IMR-90 (cell line): ENCODE measurements at regions not wholly inside any gene's neighbourhood (a gene's known extent, or its start where the extent isn't known, plus 50 kb on each side); places are given as distances from the start of the nearest gene placed in this dataset.

ENCODE experiments used
- ATAC-seq: fragments of 200-7000 bp; cut with Tn5 transposase; 2 replicates; pipeline ENCODE4 v1.9.1; 2020; ENCODE audit warnings: low read depth, mild to moderate bottlenecking, moderate library complexity
- BruUV-seq: library from RNA; stranded (reverse); fragments of 400-500 nt; replicated peaks from 2 replicates; lab custom pipeline; 2021; lab: Mats Ljungman, UMichigan
- CTCF ChIA-PET: fragments of 300-600 bp; formaldehyde crosslinking; extraction: SDS; loops from one replicate; lab custom pipeline; 2021; ENCODE audit warnings: antibody characterized with exemption; lab: Yijun Ruan, JAX
- POLR2A ChIA-PET: fragments of 300-600 bp; sonication (Branson Sonifier 250); formaldehyde crosslinking; loops from one replicate; lab custom pipeline; 2022; ENCODE audit warnings: antibody characterized with exemption; ENCODE audit not compliant: unreplicated experiment; lab: Charles Lee
- DNase-seq: peaks from one replicate; pipeline ENCODE4 v3.0.0; 2013
- H2AFZ ChIP-seq: replicated peaks from 2 replicates; pipeline ENCODE3; 2013; ENCODE audit warnings: low read length, mild to moderate bottlenecking; ENCODE audit not compliant: poor library complexity
- H2AK5ac ChIP-seq: 2 replicates; pipeline ENCODE4 v1.6.1; 2013; ENCODE audit warnings: low read depth, low read length, inconsistent platforms
- H2AK9ac ChIP-seq: replicated peaks from 2 replicates; pipeline ENCODE3; 2013; ENCODE audit warnings: mild to moderate bottlenecking, low read depth, low read length, moderate library complexity; ENCODE audit not compliant: poor library complexity
- H2BK120ac ChIP-seq: 2 replicates; pipeline ENCODE4 v1.6.1; 2013; ENCODE audit warnings: low read depth, low read length, inconsistent platforms
- H2BK15ac ChIP-seq: 3 replicates; pipeline ENCODE4 v1.6.1; 2013; ENCODE audit warnings: low read depth, low read length, inconsistent platforms
- H2BK20ac ChIP-seq: 2 replicates; pipeline ENCODE4 v1.6.1; 2013; ENCODE audit warnings: low read depth, mild to moderate bottlenecking, inconsistent platforms, low read length, moderate library complexity
- H2BK5ac ChIP-seq: 2 replicates; pipeline ENCODE4 v1.6.1; 2013; ENCODE audit warnings: mild to moderate bottlenecking, low read depth, low read length, inconsistent platforms; ENCODE audit not compliant: poor library complexity, severe bottlenecking
- H3K14ac ChIP-seq: replicated peaks from 2 replicates; pipeline ENCODE4 v1.6.1; 2013; ENCODE audit warnings: low read depth, low read length, inconsistent platforms
- H3K18ac ChIP-seq: 2 replicates; pipeline ENCODE4 v1.6.1; 2013; ENCODE audit warnings: low read depth, low read length, control low read depth
- H3K23ac ChIP-seq: 2 replicates; pipeline ENCODE4 v1.6.1; 2013; ENCODE audit warnings: low read depth, low read length, inconsistent platforms
- H3K27ac ChIP-seq: 2 replicates; pipeline ENCODE4 v1.5.1; 2013; ENCODE audit warnings: mild to moderate bottlenecking, control low read depth, low read length; ENCODE audit not compliant: insufficient read depth
- H3K27me3 ChIP-seq: 2 replicates; pipeline ENCODE4 v1.6.1; 2013; ENCODE audit warnings: low read length; ENCODE audit not compliant: control insufficient read depth, insufficient read depth
- H3K36me3 ChIP-seq: 2 replicates; pipeline ENCODE4 v1.6.1; 2013; ENCODE audit warnings: low read length, mixed read lengths; ENCODE audit not compliant: control insufficient read depth, insufficient read depth
- H3K4ac ChIP-seq: 2 replicates; pipeline ENCODE4 v1.6.1; 2013; ENCODE audit warnings: low read depth, low read length, inconsistent platforms
- H3K4me1 ChIP-seq: 2 replicates; pipeline ENCODE4 v1.6.1; 2013; ENCODE audit warnings: low read length, mixed read lengths; ENCODE audit not compliant: control insufficient read depth, insufficient read depth
- H3K4me2 ChIP-seq: 2 replicates; pipeline ENCODE4 v1.6.1; 2013; ENCODE audit warnings: low read depth, mild to moderate bottlenecking, control low read depth, low read length, moderate library complexity
- H3K4me3 ChIP-seq: 2 replicates; pipeline ENCODE4 v1.5.1; 2013; ENCODE audit warnings: low read depth, mild to moderate bottlenecking, control low read depth, low read length, moderate library complexity; ENCODE audit not compliant: insufficient read depth
- H3K56ac ChIP-seq: 2 replicates; pipeline ENCODE4 v1.6.1; 2013; ENCODE audit warnings: low read length, inconsistent platforms; ENCODE audit not compliant: insufficient read depth; ENCODE audit errors: extremely low read depth
- H3K79me1 ChIP-seq, 2 experiments: 2 replicates each; pipeline ENCODE4 v1.6.1; 2013; ENCODE audit warnings: low read length in 2 of 2, inconsistent platforms in 1 of 2, low read depth in 1 of 2
- H3K9ac ChIP-seq: 2 replicates; pipeline ENCODE4 v1.6.1; 2013; ENCODE audit warnings: low read depth, low read length, control low read depth
- H3K9me1 ChIP-seq: 2 replicates; pipeline ENCODE4 v1.6.1; 2013; ENCODE audit warnings: low read length, inconsistent platforms; ENCODE audit not compliant: insufficient read depth
- H3K9me3 ChIP-seq: 2 replicates; pipeline ENCODE4 v1.6.1; 2013; ENCODE audit warnings: low read length; ENCODE audit not compliant: control insufficient read depth, insufficient read depth
- H4K20me1 ChIP-seq: 2 replicates; pipeline ENCODE4 v1.6.1; 2013; ENCODE audit warnings: low read length, inconsistent platforms; ENCODE audit not compliant: insufficient read depth
- H4K5ac ChIP-seq: 2 replicates; pipeline ENCODE4 v1.6.1; 2013; ENCODE audit warnings: mild to moderate bottlenecking, low read depth, low read length, control low read depth
- H4K8ac ChIP-seq, 2 experiments: 2 replicates each; pipeline ENCODE4 v1.6.1; 2013; ENCODE audit warnings: low read depth in 2 of 2, low read length in 2 of 2, control low read depth in 1 of 2, inconsistent platforms in 1 of 2
- H4K91ac ChIP-seq: 2 replicates; pipeline ENCODE4 v1.6.1; 2013; ENCODE audit warnings: low read depth, low read length, inconsistent platforms; ENCODE audit not compliant: insufficient read depth
- BHLHE40 ChIP-seq: fragments of 150-350 bp; IDR thresholded peaks from 2 replicates; pipeline ENCODE4 v1.6.1; 2016; ENCODE audit warnings: mild to moderate bottlenecking, low read depth, low read length
- CEBPB ChIP-seq: IDR thresholded peaks from 2 replicates; pipeline ENCODE4 v1.6.1; 2012; ENCODE audit warnings: low read depth, low read length, improper control_type of control experiment
- FOS ChIP-seq: fragments of 150-350 bp; IDR thresholded peaks from 2 replicates; pipeline ENCODE4 v1.6.1; 2016; ENCODE audit warnings: low read depth, low read length
- MAFK ChIP-seq: IDR thresholded peaks from 2 replicates; pipeline ENCODE4 v1.6.1; 2012; ENCODE audit warnings: low read depth, low read length, improper control_type of control experiment
- MAZ ChIP-seq: IDR thresholded peaks from 2 replicates; pipeline ENCODE4 v1.6.1; 2012; ENCODE audit warnings: low read depth, mild to moderate bottlenecking, low read length, improper control_type of control experiment, moderate library complexity, borderline replicate concordance
- MXI1 ChIP-seq: IDR thresholded peaks from 2 replicates; pipeline ENCODE4 v1.6.1; 2012; ENCODE audit warnings: low read depth, mild to moderate bottlenecking, low read length, moderate library complexity, borderline replicate concordance
- NFE2L2 ChIP-seq: fragments of 150-350 bp; IDR thresholded peaks from 2 replicates; pipeline ENCODE4 v1.6.1; 2016; ENCODE audit warnings: low read depth, mild to moderate bottlenecking, low read length
- POLR2A ChIP-seq: IDR thresholded peaks from 2 replicates; pipeline ENCODE4 v1.6.1; 2012; ENCODE audit warnings: mild to moderate bottlenecking, low read depth, low read length
- RCOR1 ChIP-seq: IDR thresholded peaks from 2 replicates; pipeline ENCODE4 v1.6.1; 2012; ENCODE audit warnings: mild to moderate bottlenecking, low read length, improper control_type of control experiment; ENCODE audit not compliant: insufficient replicate concordance
- RFX5 ChIP-seq: IDR thresholded peaks from 2 replicates; pipeline ENCODE4 v1.8.0; 2012; ENCODE audit warnings: low read depth, mild to moderate bottlenecking, low read length, moderate library complexity
- SMC3 ChIP-seq: fragments of 150-350 bp; IDR thresholded peaks from 2 replicates; pipeline ENCODE4 v1.6.1; 2016; ENCODE audit warnings: low read depth, mild to moderate bottlenecking, antibody characterized with exemption, low read length, moderate library complexity
- WGBS, 2 experiments: methylation state at CpG; one replicate each; pipeline versions ENCODE4 v1.1.5 to v1.1.7; 2013; ENCODE audit warnings: missing lambda C conversion rate in 2 of 2; ENCODE audit not compliant: insufficient read length in 1 of 2; ENCODE audit errors: extremely low coverage in 2 of 2; 5-methylcytosine and 5-hydroxymethylcytosine counted together
- dilution Hi-C: fragments of 300-500 bp; cut with HindIII; formaldehyde crosslinking; loops from one replicate; pipeline ENCODE4 v1.14.3; 2018; ENCODE audit warnings: low sequenced_read_pairs; ENCODE audit not compliant: unreplicated experiment
- in situ Hi-C: fragments of 300-500 bp; cut with MboI; formaldehyde crosslinking; loops from 3 replicates; pipeline ENCODE4 v1.14.3; 2019; ENCODE audit warnings: low sequenced_read_pairs, inconsistent platforms, mixed read lengths
- intact Hi-C: fragments of 100-400 bp; cut with micrococcal nuclease; formaldehyde crosslinking; loops from 2 replicates; pipeline ENCODE4 v1.10.0; 2022
- TF ChIP-seq, protein P1 (sequence below): fragments of 150-350 bp; IDR thresholded peaks from 2 replicates; pipeline ENCODE4 v1.6.1; 2017; ENCODE audit warnings: mild to moderate bottlenecking, antibody characterized with exemption, low read length, low read depth
- TF ChIP-seq, protein P2 (sequence below): conservative IDR thresholded peaks from 2 replicates; pipeline ENCODE4 v1.5.1; 2012; ENCODE audit warnings: mild to moderate bottlenecking, low read depth, low read length, improper control_type of control experiment
- TF ChIP-seq, protein P3 (sequence below): fragments of 150-350 bp; IDR thresholded peaks from 2 replicates; pipeline ENCODE4 v1.6.1; 2016; ENCODE audit warnings: low read depth, mild to moderate bottlenecking, low read length, moderate library complexity, borderline replicate concordance

DNA sequence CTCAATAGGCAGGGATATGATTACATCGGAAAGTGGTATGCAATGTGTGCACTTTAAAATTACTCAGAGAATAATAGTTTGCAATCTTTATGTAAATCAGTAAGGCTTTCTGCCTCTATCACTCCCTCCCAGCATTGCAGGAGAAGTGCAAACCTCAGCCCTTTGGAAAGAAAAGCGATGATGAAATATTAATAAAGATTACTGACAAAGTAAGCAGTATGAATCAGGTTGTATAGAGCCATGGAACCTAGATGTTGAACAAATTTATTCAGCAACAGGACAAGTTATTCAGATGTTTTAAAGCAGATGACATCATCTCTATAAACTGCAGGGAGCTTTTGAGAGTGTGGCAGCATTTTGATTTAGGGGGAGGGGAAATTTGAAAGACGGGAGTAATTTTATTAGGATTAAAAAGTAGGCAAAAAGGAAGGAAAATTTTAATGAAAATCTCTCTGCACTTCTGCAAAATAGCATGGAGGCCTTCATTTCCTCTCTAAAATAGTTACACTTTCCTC is 631.7 kb upstream of the GRIA3 start:
- H2BK5ac ChIP-seq: no peak overlapping the region
- H2AFZ ChIP-seq: no peak overlapping the region

More for the DNA sequence above, 631.7 kb upstream of the GRIA3 start:
- Histone ChIP-seq H2AK5ac (no peak overlapping the region), H3K27me3 (no peaks in the 10 kb centered on the region), H3K4me3 (no peak overlapping the region), H3K4me1 (no peaks in the 10 kb centered on the region), H4K5ac (no peak overlapping the region), H2BK120ac (no peak overlapping the region), H3K18ac (no peak overlapping the region), H3K4me2 (no peak overlapping the region), H3K36me3 (no peaks in the 10 kb centered on the region), H2BK15ac (no peak overlapping the region), H4K91ac (no peak overlapping the region), H3K56ac (no peak overlapping the region), H4K20me1 (no peaks in the 10 kb centered on the region), H3K23ac (no peak overlapping the region), H3K9ac (no peak overlapping the region), H3K14ac (no peak overlapping the region), H3K79me1 (no peaks in the 10 kb centered on the region), H2AK9ac (no peak overlapping the region), H2BK20ac (no peak overlapping the region), H4K8ac (no peak overlapping the region), H3K9me1 (no peaks in the 10 kb centered on the region), H3K27ac (no peak overlapping the region), H3K4ac (no peak overlapping the region), H3K9me3 (no peaks in the 10 kb centered on the region)
- DNase-seq (no peak), ATAC-seq (no peak)
- ChIA-PET POLR2A (no interaction called here), CTCF (no interaction called here)
- intact Hi-C loops: no loop called here
- WGBS, 2 experiments: 100% methylated on average over 1 of the region's 3 CpGs; no CpG with 5 or more reads in 1 of the 2 experiments
- in situ Hi-C loops: no loop called here
- BruUV-seq: no TSS peak
- TF ChIP-seq RCOR1: no peak
- TF ChIP-seq MAZ: no peak
- TF ChIP-seq RFX5: no peak
- TF ChIP-seq, protein P1, sequence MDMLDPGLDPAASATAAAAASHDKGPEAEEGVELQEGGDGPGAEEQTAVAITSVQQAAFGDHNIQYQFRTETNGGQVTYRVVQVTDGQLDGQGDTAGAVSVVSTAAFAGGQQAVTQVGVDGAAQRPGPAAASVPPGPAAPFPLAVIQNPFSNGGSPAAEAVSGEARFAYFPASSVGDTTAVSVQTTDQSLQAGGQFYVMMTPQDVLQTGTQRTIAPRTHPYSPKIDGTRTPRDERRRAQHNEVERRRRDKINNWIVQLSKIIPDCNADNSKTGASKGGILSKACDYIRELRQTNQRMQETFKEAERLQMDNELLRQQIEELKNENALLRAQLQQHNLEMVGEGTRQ: no peak
- TF ChIP-seq, protein P2, sequence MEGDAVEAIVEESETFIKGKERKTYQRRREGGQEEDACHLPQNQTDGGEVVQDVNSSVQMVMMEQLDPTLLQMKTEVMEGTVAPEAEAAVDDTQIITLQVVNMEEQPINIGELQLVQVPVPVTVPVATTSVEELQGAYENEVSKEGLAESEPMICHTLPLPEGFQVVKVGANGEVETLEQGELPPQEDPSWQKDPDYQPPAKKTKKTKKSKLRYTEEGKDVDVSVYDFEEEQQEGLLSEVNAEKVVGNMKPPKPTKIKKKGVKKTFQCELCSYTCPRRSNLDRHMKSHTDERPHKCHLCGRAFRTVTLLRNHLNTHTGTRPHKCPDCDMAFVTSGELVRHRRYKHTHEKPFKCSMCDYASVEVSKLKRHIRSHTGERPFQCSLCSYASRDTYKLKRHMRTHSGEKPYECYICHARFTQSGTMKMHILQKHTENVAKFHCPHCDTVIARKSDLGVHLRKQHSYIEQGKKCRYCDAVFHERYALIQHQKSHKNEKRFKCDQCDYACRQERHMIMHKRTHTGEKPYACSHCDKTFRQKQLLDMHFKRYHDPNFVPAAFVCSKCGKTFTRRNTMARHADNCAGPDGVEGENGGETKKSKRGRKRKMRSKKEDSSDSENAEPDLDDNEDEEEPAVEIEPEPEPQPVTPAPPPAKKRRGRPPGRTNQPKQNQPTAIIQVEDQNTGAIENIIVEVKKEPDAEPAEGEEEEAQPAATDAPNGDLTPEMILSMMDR: no peak
- TF ChIP-seq NFE2L2: no peak
- no peak for TF ChIP-seq MXI1
- no peak for TF ChIP-seq FOS
- TF ChIP-seq, protein P3, sequence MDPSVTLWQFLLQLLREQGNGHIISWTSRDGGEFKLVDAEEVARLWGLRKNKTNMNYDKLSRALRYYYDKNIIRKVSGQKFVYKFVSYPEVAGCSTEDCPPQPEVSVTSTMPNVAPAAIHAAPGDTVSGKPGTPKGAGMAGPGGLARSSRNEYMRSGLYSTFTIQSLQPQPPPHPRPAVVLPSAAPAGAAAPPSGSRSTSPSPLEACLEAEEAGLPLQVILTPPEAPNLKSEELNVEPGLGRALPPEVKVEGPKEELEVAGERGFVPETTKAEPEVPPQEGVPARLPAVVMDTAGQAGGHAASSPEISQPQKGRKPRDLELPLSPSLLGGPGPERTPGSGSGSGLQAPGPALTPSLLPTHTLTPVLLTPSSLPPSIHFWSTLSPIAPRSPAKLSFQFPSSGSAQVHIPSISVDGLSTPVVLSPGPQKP: no peak
- TF ChIP-seq SMC3: no peak
- no peak for TF ChIP-seq MAFK
- no peak; the same call in 1 of the 2 replicates for TF ChIP-seq CEBPB
- no peak for TF ChIP-seq POLR2A
- TF ChIP-seq BHLHE40: no peak
- dilution Hi-C loops: no loop called here
